Keratinocyte (primary cell): ENCODE measurements at regions not wholly inside any gene's neighbourhood (a gene's known extent, or its start where the extent isn't known, plus 50 kb on each side); places are given as distances from the start of the nearest gene placed in this dataset.

ENCODE experiments used
- DNase-seq: peaks from one replicate; pipeline ENCODE4 v3.0.0-alpha.2; 2011; ENCODE audit warnings: low read depth, missing footprints, low spot score
- FAIRE-seq: peaks from 2 replicates; lab custom pipeline; 2011; peaks lifted over from hg19 to GRCh38; lab: Jason Lieb, UNC
- H2AFZ ChIP-seq: 2 replicates; pipeline ENCODE4 v1.6.0; 2012; ENCODE audit warnings: low read length, control low read depth, inconsistent platforms; ENCODE audit not compliant: control insufficient read depth
- H3K27ac ChIP-seq: 2 replicates; pipeline ENCODE4 v1.5.1; 2011; ENCODE audit warnings: low read length; ENCODE audit not compliant: control insufficient read depth, insufficient read depth
- H3K27me3 ChIP-seq: 3 replicates; pipeline ENCODE4 v1.6.0; 2011; ENCODE audit warnings: low read length; ENCODE audit not compliant: control insufficient read depth, insufficient read depth; ENCODE audit errors: extremely low read depth
- H3K36me3 ChIP-seq, 2 experiments: 2 replicates in 1 of 2; 3 replicates in 1 of 2; pipeline ENCODE4 v1.5.1; 2011; ENCODE audit warnings: low read length in 2 of 2, mild to moderate bottlenecking in 1 of 2; ENCODE audit not compliant: control insufficient read depth in 2 of 2, insufficient read depth in 2 of 2; ENCODE audit errors: extremely low read depth in 1 of 2
- H3K4me1 ChIP-seq: 3 replicates; pipeline ENCODE4 v1.5.1; 2011; ENCODE audit warnings: low read length; ENCODE audit not compliant: control insufficient read depth, insufficient read depth; ENCODE audit errors: extremely low read depth
- H3K4me2 ChIP-seq: 3 replicates; pipeline ENCODE4 v1.6.0; 2011; ENCODE audit warnings: low read depth, low read length; ENCODE audit not compliant: control insufficient read depth, insufficient read depth; ENCODE audit errors: extremely low read depth
- H3K4me3 ChIP-seq, 3 experiments: fragments of 200-600 bp in 1 of 3; sonication (generic) in 1 of 3; 2 replicates in 2 of 3; 3 replicates in 1 of 3; pipeline ENCODE4 v1.5.1; 2011 to 2016; ENCODE audit warnings: low read length in 3 of 3, mild to moderate bottlenecking in 3 of 3, control low read depth in 2 of 3, inconsistent platforms in 1 of 3, low read depth in 1 of 3, mixed read lengths in 1 of 3, mixed run types in 1 of 3, moderate library complexity in 1 of 3; ENCODE audit not compliant: control insufficient read depth in 2 of 3, insufficient read depth in 2 of 3; ENCODE audit errors: extremely low read depth in 1 of 3
- H3K79me2 ChIP-seq: 2 replicates; pipeline ENCODE4 v1.6.0; 2012; ENCODE audit warnings: low read length; ENCODE audit not compliant: control insufficient read depth, insufficient read depth
- H3K9ac ChIP-seq: 3 replicates; pipeline ENCODE4 v1.6.0; 2011; ENCODE audit warnings: low read length; ENCODE audit not compliant: control insufficient read depth, insufficient read depth; ENCODE audit errors: extremely low read depth
- H3K9me1 ChIP-seq: 3 replicates; pipeline ENCODE4 v1.6.0; 2011; ENCODE audit warnings: low read length; ENCODE audit not compliant: control insufficient read depth, insufficient read depth; ENCODE audit errors: extremely low read depth
- H3K9me3 ChIP-seq: 2 replicates; pipeline ENCODE4 v1.5.1; 2012; ENCODE audit warnings: low read depth, low read length; ENCODE audit not compliant: control insufficient read depth
- H4K20me1 ChIP-seq: 3 replicates; pipeline ENCODE4 v1.6.0; 2011; ENCODE audit warnings: low read length; ENCODE audit not compliant: control insufficient read depth, insufficient read depth; ENCODE audit errors: extremely low read depth
- CTCF ChIP-seq, 3 experiments: IDR thresholded peaks in 1 of 3; conservative IDR thresholded peaks in 1 of 3; optimal IDR thresholded peaks in 1 of 3; 2 replicates in 2 of 3; 3 replicates in 1 of 3; pipeline versions ENCODE3 to v1.5.1; 2011; ENCODE audit warnings: low read length in 3 of 3, mild to moderate bottlenecking in 3 of 3, moderate library complexity in 2 of 3, control low read depth in 1 of 3, inconsistent platforms in 1 of 3; ENCODE audit not compliant: insufficient read depth in 2 of 3; ENCODE audit errors: extremely low read depth in 1 of 3
- EZH2 ChIP-seq: IDR thresholded peaks from one replicate; pipeline ENCODE4 v1.6.1; 2012; ENCODE audit warnings: inconsistent platforms, mild to moderate bottlenecking, low read length, moderate library complexity
- dilution Hi-C: fragments of 300-500 bp; cut with MboI; formaldehyde crosslinking; loops from one replicate; pipeline ENCODE4 v1.7.0; 2020; ENCODE audit warnings: low sequenced_read_pairs; ENCODE audit not compliant: extremely low pct_ligation_motif_present

- Histone ChIP-seq H2AFZ (no peak overlapping the region), H3K4me2 (peak overlapping the region; percentile 85), H3K36me3 (peaks cover 0 to 10% of the 10 kb centered on the region in 2 experiments), H3K27me3 (no peaks in the 10 kb centered on the region), H3K27ac (peak overlapping the region; percentile 80), H3K9me1 (peaks cover 12% of the 10 kb centered on the region), H3K79me2 (peaks cover 73% of the 10 kb centered on the region), H3K4me1 (peaks cover 67% of the 10 kb centered on the region), H3K9ac (peak overlapping the region; percentile 71), H3K4me3 (peak overlapping the region in 2 of 3 experiments; percentile 38 to 51), H4K20me1 (peaks cover 16% of the 10 kb centered on the region), H3K9me3 (no peaks in the 10 kb centered on the region)
- DNase-seq (no peak), FAIRE-seq (peak; percentile 92)
- dilution Hi-C loops = no loop called here
- TF ChIP-seq CTCF (optimal IDR thresholded peaks at IDR 0.05 in 1 of 3, IDR thresholded peaks at IDR 0.05 in 1 of 3, conservative IDR thresholded peaks at IDR 0.05 in 1 of 3; ENCODE audit: extremely low read depth in 1 of 3, insufficient read depth in 2 of 3, low read length in 3 of 3) (no peak), EZH2 (no peak)
These were observed 54.6 kb downstream of the NCOR2 start for GRCh38 chr12:124512667-124513296.

DNA sequence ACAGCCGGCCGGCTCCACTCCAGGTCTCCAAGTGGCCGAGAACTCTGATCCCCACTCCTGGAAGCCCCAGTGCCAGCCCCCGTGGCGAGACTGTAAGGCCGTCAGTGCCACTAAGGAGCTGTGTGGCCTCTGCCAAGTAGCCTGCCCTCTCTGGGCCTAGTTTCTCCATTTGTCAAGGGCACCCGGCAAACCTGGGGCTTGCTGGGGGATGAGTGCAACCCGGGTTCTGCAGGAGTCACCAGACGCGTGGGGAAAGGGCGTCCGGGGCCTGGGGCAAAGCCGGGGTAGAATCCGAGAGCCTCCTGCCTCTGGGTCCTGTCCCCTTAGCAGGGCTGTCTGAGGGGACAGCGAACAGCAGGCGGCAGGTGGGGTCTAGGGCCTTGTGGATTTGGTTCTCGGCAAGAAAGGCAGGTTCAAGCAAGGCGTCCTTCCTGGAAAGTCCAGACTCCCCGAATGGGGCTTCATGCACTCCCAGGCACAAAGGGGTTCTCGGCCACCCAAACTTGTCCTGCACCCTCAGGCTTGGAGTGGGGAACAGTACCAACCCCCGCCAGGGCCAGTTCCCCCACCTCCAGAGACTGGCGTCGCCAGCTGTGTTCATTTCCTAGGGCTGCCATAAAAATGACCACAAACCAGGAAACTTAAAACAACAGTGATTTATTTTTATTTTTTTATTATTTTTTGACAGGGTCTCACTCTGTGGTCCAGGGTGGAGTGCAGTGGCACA, 56.0 kb downstream of the NCOR2 start:
- H3K79me2 ChIP-seq = peaks cover 78% of the 10 kb centered on the region
- H2AFZ ChIP-seq = no peak overlapping the region
- peaks cover 60% of the 10 kb centered on the region for H3K4me1 ChIP-seq
- H3K9me1 ChIP-seq = peaks cover 5% of the 10 kb centered on the region
- H4K20me1 ChIP-seq = peaks cover 11% of the 10 kb centered on the region
- H3K9ac ChIP-seq = no peak overlapping the region
- no peaks in the 10 kb centered on the region for H3K27me3 ChIP-seq
- no peaks in the 10 kb centered on the region for H3K9me3 ChIP-seq
- H3K4me2 ChIP-seq = no peak overlapping the region
- H3K27ac ChIP-seq = no peak overlapping the region
- FAIRE-seq = no peak
- no peak overlapping the region for H3K4me3 ChIP-seq
- TF ChIP-seq CTCF (optimal IDR thresholded peaks at IDR 0.05 in 1 of 3, IDR thresholded peaks at IDR 0.05 in 1 of 3, conservative IDR thresholded peaks at IDR 0.05 in 1 of 3; ENCODE audit: extremely low read depth in 1 of 3, insufficient read depth in 2 of 3, low read length in 3 of 3) = no peak
- no peak for TF ChIP-seq EZH2
- dilution Hi-C loops = no loop called here
- H3K36me3 ChIP-seq = peaks cover 2 to 10% of the 10 kb centered on the region in 2 experiments
- DNase-seq = no peak
